ENCODE measurements at regions not wholly inside any gene's neighbourhood (a gene's known extent, or its start where the extent isn't known, plus 50 kb on each side); places are given as distances from the start of the nearest gene placed in this dataset.

- no peaks in the 10 kb centered on the region for H3K9me3 ChIP-seq (ENCODE audit: severe bottlenecking)
- H3K36me3 ChIP-seq (ENCODE audit: low read depth): no peaks in the 10 kb centered on the region
- no peaks in the 10 kb centered on the region for H3K27me3 ChIP-seq (ENCODE audit: insufficient read depth, poor library complexity, severe bottlenecking)
- TF ChIP-seq CTCF (IDR thresholded peaks at IDR 0.05; ENCODE audit: poor library complexity, severe bottlenecking): no peak
- DNase-seq (ENCODE audit: low spot score) (no peak), ATAC-seq (ENCODE audit: low read depth) (no peak)
- no peak overlapping the region for H3K4me3 ChIP-seq (ENCODE audit: severe bottlenecking)
- H3K4me1 ChIP-seq (ENCODE audit: insufficient read depth, poor library complexity, severe bottlenecking): no peaks in the 10 kb centered on the region
- H3K27ac ChIP-seq (ENCODE audit: poor library complexity, severe bottlenecking): no peak overlapping the region
Measured at GRCh38 chr22:34877506-34877905, 188.5 kb upstream of the ISX start.

- Histone ChIP-seq H3K4me3 (ENCODE audit: severe bottlenecking) (no peak overlapping the region), H3K9me3 (ENCODE audit: severe bottlenecking) (no peaks in the 10 kb centered on the region), H3K36me3 (ENCODE audit: low read depth) (no peaks in the 10 kb centered on the region), H3K27ac (ENCODE audit: poor library complexity, severe bottlenecking) (no peak overlapping the region), H3K4me1 (ENCODE audit: insufficient read depth, poor library complexity, severe bottlenecking) (no peaks in the 10 kb centered on the region), H3K27me3 (ENCODE audit: insufficient read depth, poor library complexity, severe bottlenecking) (no peaks in the 10 kb centered on the region)
- ATAC-seq (ENCODE audit: low read depth) (no peak), DNase-seq (ENCODE audit: low spot score) (no peak)
- TF ChIP-seq CTCF (IDR thresholded peaks at IDR 0.05; ENCODE audit: poor library complexity, severe bottlenecking): no peak
Measured at GRCh38 chr22:34878171-34878570, 187.8 kb upstream of the ISX start.

DNA sequence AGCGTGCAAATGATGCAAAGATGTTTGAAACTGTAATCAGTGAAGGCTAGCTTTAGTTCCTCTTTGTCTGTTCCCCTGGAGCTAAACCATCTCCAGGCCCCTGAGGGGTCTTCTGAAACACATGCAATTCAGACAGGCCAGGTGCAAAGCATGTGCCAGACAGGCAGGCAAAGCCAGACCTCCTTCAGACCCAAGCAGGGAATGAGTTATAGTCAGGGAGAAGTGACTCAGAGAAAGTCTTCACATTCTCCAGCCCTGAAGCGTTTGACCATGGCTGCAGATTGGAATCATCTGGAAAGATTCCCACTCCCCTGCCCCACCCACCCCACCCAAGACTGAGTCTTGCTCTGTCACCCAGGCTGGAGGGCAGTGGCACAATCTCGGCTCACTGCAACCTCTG is 187.0 kb upstream of the ISX start:
- no peak for DNase-seq (ENCODE audit: low spot score)
- Histone ChIP-seq H3K4me3 (ENCODE audit: severe bottlenecking) (no peak overlapping the region), H3K27ac (ENCODE audit: poor library complexity, severe bottlenecking) (no peak overlapping the region), H3K27me3 (ENCODE audit: insufficient read depth, poor library complexity, severe bottlenecking) (no peaks in the 10 kb centered on the region), H3K9me3 (ENCODE audit: severe bottlenecking) (no peaks in the 10 kb centered on the region), H3K4me1 (ENCODE audit: insufficient read depth, poor library complexity, severe bottlenecking) (no peaks in the 10 kb centered on the region), H3K36me3 (ENCODE audit: low read depth) (no peaks in the 10 kb centered on the region)
- no peak for ATAC-seq (ENCODE audit: low read depth)
- no peak for TF ChIP-seq CTCF (IDR thresholded peaks at IDR 0.05; ENCODE audit: poor library complexity, severe bottlenecking)

DNA sequence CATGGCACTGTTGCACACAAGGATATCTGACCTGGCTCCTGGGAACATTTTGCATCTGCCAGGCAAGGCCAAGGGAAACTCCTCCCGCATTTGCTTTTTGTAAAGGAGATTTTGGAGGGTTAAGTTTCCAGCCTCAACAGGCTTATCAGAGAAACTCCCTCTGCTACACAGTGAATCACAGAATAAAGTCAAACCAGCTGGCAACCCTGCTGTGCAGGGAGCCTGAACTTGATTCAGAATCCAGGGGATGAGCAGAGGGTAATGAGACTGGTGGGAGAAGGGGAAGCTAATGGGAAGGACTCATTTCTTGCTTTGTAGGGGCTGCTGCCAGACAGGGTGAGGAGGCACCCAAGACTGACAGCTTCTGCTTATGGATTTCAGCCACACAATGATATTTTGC is 185.3 kb upstream of the ISX start:
- no peak overlapping the region for H3K27ac ChIP-seq (ENCODE audit: poor library complexity, severe bottlenecking)
- no peaks in the 10 kb centered on the region for H3K27me3 ChIP-seq (ENCODE audit: insufficient read depth, poor library complexity, severe bottlenecking)
- DNase-seq (ENCODE audit: low spot score) (no peak), ATAC-seq (ENCODE audit: low read depth) (no peak)
- no peaks in the 10 kb centered on the region for H3K9me3 ChIP-seq (ENCODE audit: severe bottlenecking)
- no peaks in the 10 kb centered on the region for H3K4me1 ChIP-seq (ENCODE audit: insufficient read depth, poor library complexity, severe bottlenecking)
- no peak overlapping the region for H3K4me3 ChIP-seq (ENCODE audit: severe bottlenecking)
- no peak for TF ChIP-seq CTCF (IDR thresholded peaks at IDR 0.05; ENCODE audit: poor library complexity, severe bottlenecking)
- no peaks in the 10 kb centered on the region for H3K36me3 ChIP-seq (ENCODE audit: low read depth)

DNA sequence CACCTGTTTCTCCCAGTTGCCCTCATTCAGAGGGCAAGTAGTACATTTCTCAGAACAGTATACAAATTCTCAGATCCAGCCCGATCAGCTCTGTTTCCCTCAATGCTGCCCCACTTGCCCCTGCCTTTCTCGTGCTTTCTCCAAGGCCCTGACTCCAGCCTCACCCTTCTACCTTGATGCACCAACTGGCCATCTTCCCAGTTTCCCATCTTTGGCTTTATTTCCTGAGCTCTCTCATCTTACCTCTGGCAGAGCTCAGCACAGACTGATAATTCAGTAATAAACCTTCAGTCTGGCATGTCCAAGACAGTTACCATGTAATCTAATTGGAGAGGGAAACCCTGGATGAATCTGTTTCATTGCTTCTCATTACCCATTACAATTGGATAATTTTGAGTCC is 184.5 kb upstream of the ISX start:
- H3K36me3 ChIP-seq (ENCODE audit: low read depth): no peaks in the 10 kb centered on the region
- ATAC-seq (ENCODE audit: low read depth) (no peak), DNase-seq (ENCODE audit: low spot score) (no peak)
- no peaks in the 10 kb centered on the region for H3K27me3 ChIP-seq (ENCODE audit: insufficient read depth, poor library complexity, severe bottlenecking)
- no peaks in the 10 kb centered on the region for H3K4me1 ChIP-seq (ENCODE audit: insufficient read depth, poor library complexity, severe bottlenecking)
- H3K9me3 ChIP-seq (ENCODE audit: severe bottlenecking): no peaks in the 10 kb centered on the region
- H3K4me3 ChIP-seq (ENCODE audit: severe bottlenecking): no peak overlapping the region
- TF ChIP-seq CTCF (IDR thresholded peaks at IDR 0.05; ENCODE audit: poor library complexity, severe bottlenecking): no peak
- H3K27ac ChIP-seq (ENCODE audit: poor library complexity, severe bottlenecking): no peak overlapping the region
